ENCODE measurements at regions not wholly inside any gene's neighbourhood (a gene's known extent, or its start where the extent isn't known, plus 50 kb on each side); places are given as distances from the start of the nearest gene placed in this dataset.
A peak's percentile ranks its signal among the peaks of the same experiment; 100 is the strongest.
"Not testable (repeated sequence)": the region's sequence is repeated elsewhere in the genome, so short reads cannot be mapped to it uniquely, and the experiment has no call there.

DNA sequence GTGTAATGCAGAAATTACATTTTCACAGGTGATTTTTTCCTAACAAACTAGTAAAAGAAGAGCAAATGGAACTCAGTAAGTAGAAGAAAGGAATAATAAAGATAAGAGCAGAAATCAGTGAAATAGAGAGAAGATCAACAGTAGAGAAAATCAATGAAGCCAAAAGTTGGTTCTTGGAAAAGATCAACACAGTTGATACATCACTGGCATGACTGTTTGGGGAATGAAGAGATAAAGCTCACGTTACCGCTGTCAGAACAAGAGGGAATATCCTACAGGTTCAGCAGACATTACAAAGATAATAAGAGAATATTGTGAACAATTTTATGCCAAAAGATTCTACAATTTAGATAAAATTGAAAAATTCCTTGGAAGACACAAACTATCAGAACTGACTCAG is 146.4 kb downstream of the ACTR3B start:
- no peak for DNase-seq (ENCODE audit: low spot score)

- DNase-seq (ENCODE audit: low spot score) = no peak
Measured at GRCh38 chr7:152907042-152907761, 147.7 kb downstream of the ACTR3B start.

- no peak for DNase-seq (ENCODE audit: low spot score)
Measured at GRCh38 chr7:152909280-152909679, 149.7 kb downstream of the ACTR3B start.

DNA sequence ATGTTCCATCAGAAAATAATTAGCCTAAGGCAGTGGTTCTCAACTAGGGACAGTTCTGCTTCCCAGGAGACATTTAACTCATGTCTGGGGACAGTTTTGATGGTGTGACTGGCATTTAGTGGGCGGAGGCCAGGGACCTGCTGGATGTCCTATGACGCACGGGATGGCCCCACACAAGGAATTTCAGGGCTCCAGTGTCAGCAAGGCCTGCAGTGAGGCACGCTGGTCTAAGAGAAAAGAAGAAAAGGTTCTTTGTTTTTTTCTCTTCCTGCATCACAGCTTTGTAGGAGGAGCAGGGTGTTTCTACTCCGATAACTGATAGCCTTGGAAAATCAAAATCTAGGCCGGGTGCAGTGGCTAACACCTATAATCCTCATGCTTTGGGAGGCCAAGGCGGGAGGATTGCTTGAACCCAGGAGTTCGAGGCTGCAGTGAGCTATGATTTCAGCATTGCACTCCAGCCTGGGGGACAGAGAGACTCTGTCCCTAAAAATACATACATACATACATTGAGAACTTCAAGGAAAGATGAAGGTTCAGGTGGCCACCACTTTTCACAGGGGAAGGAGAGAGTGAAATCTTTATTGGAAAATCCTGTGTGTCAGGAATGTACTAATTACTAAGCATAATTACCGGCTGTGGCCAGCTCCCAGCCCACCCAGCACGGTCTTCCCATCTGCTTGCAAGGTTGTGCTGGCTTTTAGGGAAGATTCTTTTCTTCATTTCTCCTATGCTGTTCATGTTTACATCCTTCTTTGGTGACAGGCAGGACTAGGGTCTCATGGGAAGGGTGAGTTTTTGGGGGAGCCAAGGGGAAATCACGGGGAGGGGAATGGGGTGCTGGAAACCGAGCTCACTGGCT is 150.4 kb downstream of the ACTR3B start:
- no peak for DNase-seq (ENCODE audit: low spot score)

- no peak for DNase-seq (ENCODE audit: low spot score)
Measured at GRCh38 chr7:152910545-152911225, 151.1 kb downstream of the ACTR3B start.

- no peak for DNase-seq (ENCODE audit: low spot score)
Measured at GRCh38 chr7:152911226-152911560, 151.6 kb downstream of the ACTR3B start.

DNA sequence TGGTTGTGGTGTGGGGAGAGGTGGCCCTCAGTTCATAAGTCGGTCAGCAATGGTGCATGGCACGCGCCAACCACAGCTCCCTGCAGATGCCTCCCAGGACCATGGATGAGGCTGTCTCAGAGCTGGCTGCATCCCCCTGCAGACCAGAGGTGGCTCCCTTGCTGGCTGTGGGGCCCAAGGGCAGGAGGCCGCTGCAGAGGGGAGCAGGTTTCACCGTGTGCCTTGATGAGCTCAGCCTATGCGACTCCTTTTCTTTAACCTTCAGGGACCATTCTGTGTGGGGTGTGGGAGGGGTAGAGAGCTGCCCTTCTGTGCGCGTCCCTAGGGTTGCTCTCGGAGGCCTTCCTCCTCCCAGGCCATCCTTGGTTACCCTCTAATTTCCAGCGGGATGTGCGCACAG is 152.4 kb downstream of the ACTR3B start:
- no peak for DNase-seq (ENCODE audit: low spot score)

GRCh38 chr7:152912511-152912910 is 153.0 kb downstream of the ACTR3B start:
- DNase-seq (ENCODE audit: low spot score) = no peak

GRCh38 chr7:152913492-152913891 is 153.9 kb downstream of the ACTR3B start:
- no peak for DNase-seq (ENCODE audit: low spot score)

DNA sequence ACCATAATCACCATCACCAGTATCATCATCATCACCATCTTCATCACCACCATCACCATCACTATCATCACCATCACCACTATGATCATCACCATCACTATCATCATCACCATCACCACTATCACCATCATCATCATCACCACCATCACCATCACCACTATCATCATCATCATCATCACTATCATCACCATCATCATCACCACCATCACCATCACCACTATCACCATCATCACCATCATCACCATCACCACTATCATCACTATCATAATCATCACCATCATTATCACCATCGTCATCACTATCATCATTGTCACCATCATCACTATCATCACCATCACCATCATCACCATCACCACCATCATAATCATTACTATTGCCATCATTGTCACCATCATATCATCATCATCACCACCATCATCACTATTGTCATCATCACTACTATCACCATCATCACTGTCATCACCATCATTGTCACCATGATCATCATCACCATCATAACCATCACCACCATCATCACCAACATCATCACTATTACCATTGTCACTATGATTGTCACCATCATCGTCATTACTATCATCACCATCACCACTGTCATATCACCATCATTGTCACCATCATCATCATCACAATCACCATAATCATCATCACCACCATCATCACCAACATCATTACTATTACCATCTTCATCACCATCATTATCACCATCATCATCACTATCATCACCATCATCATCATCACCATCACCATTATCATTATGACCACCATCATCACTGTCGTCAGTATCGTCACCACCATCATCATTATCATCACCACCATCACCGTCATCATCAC is 154.7 kb downstream of the ACTR3B start:
- DNase-seq (ENCODE audit: low spot score) = no peak

- not testable (repeated sequence) for DNase-seq (ENCODE audit: low spot score)
Measured at GRCh38 chr7:152914845-152915102, 155.2 kb downstream of the ACTR3B start.

- DNase-seq (ENCODE audit: low spot score) = no peak
Measured at GRCh38 chr7:152922318-152923081, 162.9 kb downstream of the ACTR3B start.

GRCh38 chr7:152923711-152924110 is 164.2 kb downstream of the ACTR3B start:
- DNase-seq (ENCODE audit: low spot score) = no peak

DNA sequence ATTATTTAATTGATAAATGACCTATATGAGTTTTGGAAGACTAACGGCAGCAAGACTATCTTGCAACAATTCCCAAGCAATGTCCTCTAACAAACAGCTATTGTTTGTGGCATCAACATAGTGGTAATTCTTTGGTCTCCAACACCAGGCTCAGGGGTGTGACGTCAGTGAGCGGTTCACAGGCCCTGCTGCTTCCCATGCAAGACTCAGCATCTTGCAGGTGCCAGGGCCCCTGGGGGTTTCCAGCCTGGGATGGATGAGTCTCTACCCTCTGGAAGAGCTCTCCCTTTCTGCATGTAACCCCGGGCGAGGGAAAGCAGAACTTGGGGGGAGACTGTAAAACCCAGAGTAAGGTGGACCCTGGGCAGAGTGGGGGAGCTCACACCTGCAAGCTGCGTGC is 164.7 kb downstream of the ACTR3B start:
- DNase-seq (ENCODE audit: low spot score) = no peak

DNA sequence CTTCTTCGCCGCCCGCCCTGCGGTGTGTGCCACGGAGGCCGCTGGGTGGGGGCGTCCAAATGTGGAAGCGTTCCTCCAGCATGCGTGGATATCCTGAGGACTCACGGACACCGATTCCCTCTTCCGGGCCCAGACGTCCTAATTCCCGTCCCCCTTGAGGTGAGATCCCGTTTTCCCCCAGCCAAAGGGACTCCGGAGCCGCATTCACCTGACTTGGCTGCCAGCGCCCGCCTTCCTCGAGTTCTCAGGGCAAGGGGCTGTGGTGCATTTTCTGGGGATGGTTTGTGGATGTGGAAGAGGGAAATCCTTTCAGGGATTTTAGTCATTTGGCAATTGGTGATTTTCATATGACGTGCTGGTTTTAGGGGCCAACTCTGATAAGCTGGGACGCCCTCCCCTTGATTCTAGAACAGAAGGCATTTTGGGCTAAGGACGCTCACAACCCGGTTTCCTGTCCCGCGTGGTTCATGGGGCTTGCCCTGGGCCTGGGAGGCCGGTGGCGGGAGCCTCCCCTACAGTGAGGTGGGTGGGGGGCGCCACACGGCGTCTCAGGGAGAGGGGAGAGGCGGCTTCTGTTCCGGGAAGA is 165.4 kb downstream of the ACTR3B start:
- DNase-seq (ENCODE audit: low spot score) = no peak

DNA sequence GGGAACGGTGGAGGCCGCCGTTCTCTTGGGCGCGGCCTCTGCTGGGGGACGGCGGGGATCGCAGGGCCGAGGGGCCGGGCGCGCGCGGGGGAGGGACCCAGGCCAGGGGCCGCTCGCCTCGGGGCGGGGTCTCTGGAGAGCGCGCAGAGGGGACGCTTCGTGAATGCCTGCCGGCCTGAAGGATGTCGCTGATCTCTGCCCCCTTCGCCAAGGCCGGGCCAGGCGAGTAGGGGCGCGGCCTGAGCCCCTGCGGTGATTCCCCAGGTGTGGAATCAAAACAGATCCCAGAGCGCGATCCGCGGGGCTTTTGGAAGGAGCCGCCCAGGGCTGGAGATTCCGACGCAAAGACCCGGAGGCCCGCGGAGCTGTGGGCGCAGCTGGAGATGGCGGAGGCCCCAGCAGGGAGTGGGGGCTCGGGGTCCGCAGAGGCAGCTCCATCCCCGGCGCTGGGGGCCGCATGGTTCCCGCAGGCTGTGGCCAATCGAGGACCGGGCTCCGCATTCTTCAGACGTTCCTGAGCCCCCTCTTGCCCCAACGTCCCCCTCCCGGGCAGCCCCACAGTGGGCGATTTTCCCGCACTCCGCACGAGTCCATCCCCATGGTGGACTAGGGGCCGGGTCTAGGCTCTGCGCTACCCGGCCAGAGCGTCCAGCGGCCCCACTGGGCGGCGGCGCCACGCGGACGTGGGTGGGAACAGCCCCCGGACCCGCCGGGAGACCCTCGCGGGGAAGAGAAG is 166.0 kb downstream of the ACTR3B start:
- DNase-seq (ENCODE audit: low spot score) = peak; percentile 44

GRCh38 chr7:152931633-152932032 is 172.1 kb downstream of the ACTR3B start:
- no peak for DNase-seq (ENCODE audit: low spot score)

- no peak for DNase-seq (ENCODE audit: low spot score)
Measured at GRCh38 chr7:152937282-152937681, 177.7 kb downstream of the ACTR3B start.

- DNase-seq (ENCODE audit: low spot score) = not testable (repeated sequence)
Measured at GRCh38 chr7:152946616-152947015, 187.1 kb downstream of the ACTR3B start.

DNA sequence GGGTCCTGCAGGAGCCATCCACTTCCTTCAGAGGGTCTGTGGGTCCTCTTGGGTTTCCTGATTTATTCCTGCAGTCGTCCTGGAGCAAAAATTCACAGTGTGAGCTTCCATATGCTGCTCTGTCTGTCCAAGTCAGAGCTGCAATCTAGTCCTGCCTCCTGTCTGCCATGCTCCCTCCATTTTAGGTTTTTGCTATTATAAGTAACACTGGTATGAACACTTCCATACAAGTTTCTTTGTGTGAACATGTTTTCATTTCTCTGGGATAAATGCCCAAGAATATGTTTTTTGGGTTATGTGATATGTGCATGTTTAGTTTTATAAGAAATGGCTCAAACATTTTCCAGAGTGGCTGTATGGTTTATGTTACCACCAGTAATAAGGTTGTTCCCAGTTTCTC is 188.1 kb downstream of the ACTR3B start:
- DNase-seq (ENCODE audit: low spot score) = no peak

DNA sequence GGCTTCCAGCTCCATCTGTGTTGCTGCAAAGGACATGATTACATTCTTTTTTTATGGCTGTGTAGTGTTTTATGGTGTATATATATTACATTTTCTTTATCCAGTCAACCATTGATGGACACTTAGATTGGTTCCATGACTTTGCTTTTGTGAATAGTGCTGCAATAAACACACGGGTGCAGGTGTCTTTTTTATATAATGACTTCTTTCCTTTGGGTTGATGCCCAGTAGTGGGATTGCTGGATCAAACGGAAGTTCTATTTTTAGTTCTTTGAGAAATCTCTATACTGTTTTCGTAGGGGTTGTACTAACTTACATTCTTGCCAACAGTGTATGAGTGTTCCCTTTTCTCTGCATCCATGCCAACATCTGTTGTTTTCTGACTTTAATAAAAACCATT is 189.7 kb downstream of the ACTR3B start:
- no peak for DNase-seq (ENCODE audit: low spot score)

All from HuH-7 (cell line).